Astrocyte of the spinal cord (primary cell): ENCODE measurements at regions not wholly inside any gene's neighbourhood (a gene's known extent, or its start where the extent isn't known, plus 50 kb on each side); places are given as distances from the start of the nearest gene placed in this dataset.
"Not testable (repeated sequence)": the region's sequence is repeated elsewhere in the genome, so short reads cannot be mapped to it uniquely, and the experiment has no call there.

Experiments
- DNase-seq: peaks from one replicate; pipeline ENCODE4 v3.0.0; 2011; ENCODE audit warnings: low read depth, low spot score
- H3K4me3 ChIP-seq: 2 replicates; pipeline ENCODE4 v1.5.1; 2011; ENCODE audit warnings: low read depth, mild to moderate bottlenecking, low read length, moderate library complexity
- CTCF ChIP-seq: IDR thresholded peaks from 2 replicates; pipeline ENCODE4 v1.5.1; 2012; ENCODE audit warnings: low read depth, mild to moderate bottlenecking, low read length, inconsistent platforms
- in situ Hi-C: cut with HindIII; loops from 2 replicates; pipeline ENCODE4 v1.10.0; 2017; ENCODE audit warnings: low sequenced_read_pairs

GRCh38 chr20:2223558-2224367, 72.0 kb upstream of the TGM3 start:
- H3K4me3 ChIP-seq: no peak overlapping the region
- TF ChIP-seq CTCF: no peak
- in situ Hi-C loops: no loop called here
- no peak for DNase-seq

- H3K4me3 ChIP-seq: no peak overlapping the region
- in situ Hi-C loops: no loop called here
- no peak for DNase-seq
- TF ChIP-seq CTCF: no peak
These were observed 71.5 kb upstream of the TGM3 start for GRCh38 chr20:2224368-2224639.

- DNase-seq, H3K4me3 ChIP-seq, in situ Hi-C loops: not testable (repeated sequence)
These were observed 68.5 kb upstream of the TGM3 start for GRCh38 chr20:2227285-2227684.

- in situ Hi-C loops: no loop called here
- no peak overlapping the region for H3K4me3 ChIP-seq
- DNase-seq: no peak
- TF ChIP-seq CTCF: no peak
These were observed 67.9 kb upstream of the TGM3 start for GRCh38 chr20:2227861-2228260.

GRCh38 chr20:2228926-2229325, 66.9 kb upstream of the TGM3 start:
- TF ChIP-seq CTCF: no peak
- no peak for DNase-seq
- in situ Hi-C loops: no loop called here
- H3K4me3 ChIP-seq: no peak overlapping the region

GRCh38 chr20:2230726-2231488, 64.9 kb upstream of the TGM3 start:
- no peak overlapping the region for H3K4me3 ChIP-seq
- in situ Hi-C loops: no loop called here
- DNase-seq: no peak
- TF ChIP-seq CTCF: no peak

- in situ Hi-C loops: no loop called here
- no peak overlapping the region for H3K4me3 ChIP-seq
- TF ChIP-seq CTCF: no peak
- no peak for DNase-seq
These were observed 64.1 kb upstream of the TGM3 start for GRCh38 chr20:2231701-2232100.
